HCT116 (cell line): ENCODE measurements at regions not wholly inside any gene's neighbourhood (a gene's known extent, or its start where the extent isn't known, plus 50 kb on each side); places are given as distances from the start of the nearest gene placed in this dataset.

Source experiments
- POLR2A ChIP-seq: IDR thresholded peaks from 2 replicates; pipeline ENCODE4 v1.7.0; 2011; ENCODE audit warnings: borderline replicate concordance; ENCODE audit not compliant: insufficient read depth, insufficient read length; ENCODE audit errors: extremely low read depth
- POLR2AphosphoS5 ChIP-seq: IDR thresholded peaks from 2 replicates; pipeline ENCODE4 v1.6.1; 2011; ENCODE audit warnings: mild to moderate bottlenecking, low read depth, low read length, moderate library complexity
- ZNF274 ChIP-seq: fragments of 200-500 bp; sonication (Bioruptor generic); IDR thresholded peaks from 2 replicates; pipeline ENCODE4 v1.6.1; 2014; ENCODE audit warnings: mild to moderate bottlenecking, low read depth, low read length, inconsistent platforms
- TF ChIP-seq, protein P1 (sequence below), 3 experiments: fragments of 200-600 bp in 1 of 3; sonication (generic) in 1 of 3; IDR thresholded peaks in 2 of 3; conservative IDR thresholded peaks in 1 of 3; 2 replicates each; pipeline ENCODE4 v1.5.1; 2012 to 2017; ENCODE audit warnings: low read depth in 2 of 3, low read length in 2 of 3, antibody characterized with exemption in 1 of 3, borderline replicate concordance in 1 of 3, control low read depth in 1 of 3, mild to moderate bottlenecking in 1 of 3, mixed read lengths in 1 of 3, mixed run types in 1 of 3, moderate library complexity in 1 of 3; ENCODE audit not compliant: insufficient read depth in 1 of 3
- TF ChIP-seq, protein P2 (sequence below): IDR thresholded peaks from 2 replicates; pipeline ENCODE4 v1.6.1; 2012; ENCODE audit warnings: low read depth

DNA sequence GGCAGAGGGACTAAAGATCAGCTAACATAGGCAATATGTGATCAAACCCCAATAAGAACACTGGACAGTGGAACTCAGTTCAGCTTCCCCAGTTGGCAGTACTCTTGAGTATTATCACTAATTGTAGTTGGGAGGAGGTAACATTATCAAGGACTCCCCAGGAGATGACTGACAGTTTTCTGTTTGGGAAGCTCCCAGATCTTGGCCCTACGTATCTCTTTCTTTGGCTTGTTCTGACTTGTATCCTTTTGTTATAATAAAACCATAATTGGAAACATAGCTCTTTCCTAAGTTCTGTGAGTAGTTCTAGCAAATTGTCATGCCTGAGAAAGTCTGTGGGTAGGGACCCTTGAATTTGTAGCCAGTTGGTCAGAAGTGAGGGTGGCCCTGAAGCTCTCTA is 316.4 kb downstream of the ZNF621 start:
- TF ChIP-seq POLR2A, result no peak
- TF ChIP-seq, protein P1, sequence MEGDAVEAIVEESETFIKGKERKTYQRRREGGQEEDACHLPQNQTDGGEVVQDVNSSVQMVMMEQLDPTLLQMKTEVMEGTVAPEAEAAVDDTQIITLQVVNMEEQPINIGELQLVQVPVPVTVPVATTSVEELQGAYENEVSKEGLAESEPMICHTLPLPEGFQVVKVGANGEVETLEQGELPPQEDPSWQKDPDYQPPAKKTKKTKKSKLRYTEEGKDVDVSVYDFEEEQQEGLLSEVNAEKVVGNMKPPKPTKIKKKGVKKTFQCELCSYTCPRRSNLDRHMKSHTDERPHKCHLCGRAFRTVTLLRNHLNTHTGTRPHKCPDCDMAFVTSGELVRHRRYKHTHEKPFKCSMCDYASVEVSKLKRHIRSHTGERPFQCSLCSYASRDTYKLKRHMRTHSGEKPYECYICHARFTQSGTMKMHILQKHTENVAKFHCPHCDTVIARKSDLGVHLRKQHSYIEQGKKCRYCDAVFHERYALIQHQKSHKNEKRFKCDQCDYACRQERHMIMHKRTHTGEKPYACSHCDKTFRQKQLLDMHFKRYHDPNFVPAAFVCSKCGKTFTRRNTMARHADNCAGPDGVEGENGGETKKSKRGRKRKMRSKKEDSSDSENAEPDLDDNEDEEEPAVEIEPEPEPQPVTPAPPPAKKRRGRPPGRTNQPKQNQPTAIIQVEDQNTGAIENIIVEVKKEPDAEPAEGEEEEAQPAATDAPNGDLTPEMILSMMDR (IDR thresholded peaks at IDR 0.05 in 2 of 3, conservative IDR thresholded peaks at IDR 0.05 in 1 of 3; ENCODE audit: borderline replicate concordance in 1 of 3, insufficient read depth in 1 of 3, low read depth in 2 of 3, low read length in 2 of 3), result no peak
- no peak for TF ChIP-seq POLR2AphosphoS5
- TF ChIP-seq, protein P2, sequence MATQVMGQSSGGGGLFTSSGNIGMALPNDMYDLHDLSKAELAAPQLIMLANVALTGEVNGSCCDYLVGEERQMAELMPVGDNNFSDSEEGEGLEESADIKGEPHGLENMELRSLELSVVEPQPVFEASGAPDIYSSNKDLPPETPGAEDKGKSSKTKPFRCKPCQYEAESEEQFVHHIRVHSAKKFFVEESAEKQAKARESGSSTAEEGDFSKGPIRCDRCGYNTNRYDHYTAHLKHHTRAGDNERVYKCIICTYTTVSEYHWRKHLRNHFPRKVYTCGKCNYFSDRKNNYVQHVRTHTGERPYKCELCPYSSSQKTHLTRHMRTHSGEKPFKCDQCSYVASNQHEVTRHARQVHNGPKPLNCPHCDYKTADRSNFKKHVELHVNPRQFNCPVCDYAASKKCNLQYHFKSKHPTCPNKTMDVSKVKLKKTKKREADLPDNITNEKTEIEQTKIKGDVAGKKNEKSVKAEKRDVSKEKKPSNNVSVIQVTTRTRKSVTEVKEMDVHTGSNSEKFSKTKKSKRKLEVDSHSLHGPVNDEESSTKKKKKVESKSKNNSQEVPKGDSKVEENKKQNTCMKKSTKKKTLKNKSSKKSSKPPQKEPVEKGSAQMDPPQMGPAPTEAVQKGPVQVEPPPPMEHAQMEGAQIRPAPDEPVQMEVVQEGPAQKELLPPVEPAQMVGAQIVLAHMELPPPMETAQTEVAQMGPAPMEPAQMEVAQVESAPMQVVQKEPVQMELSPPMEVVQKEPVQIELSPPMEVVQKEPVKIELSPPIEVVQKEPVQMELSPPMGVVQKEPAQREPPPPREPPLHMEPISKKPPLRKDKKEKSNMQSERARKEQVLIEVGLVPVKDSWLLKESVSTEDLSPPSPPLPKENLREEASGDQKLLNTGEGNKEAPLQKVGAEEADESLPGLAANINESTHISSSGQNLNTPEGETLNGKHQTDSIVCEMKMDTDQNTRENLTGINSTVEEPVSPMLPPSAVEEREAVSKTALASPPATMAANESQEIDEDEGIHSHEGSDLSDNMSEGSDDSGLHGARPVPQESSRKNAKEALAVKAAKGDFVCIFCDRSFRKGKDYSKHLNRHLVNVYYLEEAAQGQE, result no peak
- no peak for TF ChIP-seq ZNF274
